GM12875 (cell line): ENCODE measurements at regions not wholly inside any gene's neighbourhood (a gene's known extent, or its start where the extent isn't known, plus 50 kb on each side); places are given as distances from the start of the nearest gene placed in this dataset.

ENCODE experiments used
- H3K4me3 ChIP-seq: one replicate; pipeline ENCODE4 v1.5.1; 2011; ENCODE audit warnings: low read depth, low read length, control low read depth
- CTCF ChIP-seq: IDR thresholded peaks from 2 replicates; pipeline ENCODE4 v1.5.1; 2011; ENCODE audit warnings: low read depth, mild to moderate bottlenecking, control low read depth, inconsistent platforms, low read length, moderate library complexity, borderline replicate concordance; ENCODE audit not compliant: insufficient read depth

DNA sequence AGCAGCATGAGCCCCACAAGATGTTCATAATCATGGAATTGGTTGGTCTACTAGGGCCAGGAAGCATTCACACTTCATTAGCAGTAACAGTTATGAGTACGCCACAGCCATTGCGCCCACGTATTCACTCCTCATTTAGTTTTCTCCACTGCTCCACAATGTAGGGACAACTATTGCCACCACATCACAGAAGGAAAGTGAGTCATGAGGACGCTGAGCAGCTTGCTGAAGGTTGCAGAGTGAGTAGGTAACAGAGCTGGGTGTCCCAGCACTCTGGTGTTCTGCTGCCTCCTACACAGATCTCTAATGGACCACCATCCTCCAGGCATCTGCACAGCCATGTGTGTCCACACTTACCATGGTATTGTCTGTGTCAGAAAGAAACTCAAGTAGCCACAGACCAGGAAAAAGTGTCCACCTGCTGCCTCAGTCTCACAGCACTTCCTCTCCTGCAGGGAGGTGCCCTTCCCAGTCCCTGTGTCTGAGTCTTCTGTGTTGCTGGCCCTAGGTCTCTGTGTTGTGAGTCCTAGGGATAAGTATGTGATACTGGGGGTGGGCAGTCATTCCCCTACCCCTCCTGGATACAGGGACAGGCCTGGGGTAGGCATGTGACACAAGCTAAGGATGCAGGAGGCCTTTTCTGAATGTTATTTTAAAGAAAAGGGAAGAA lies 103.9 kb downstream of the TTLL2 start:
- H3K4me3 ChIP-seq = no peak overlapping the region
- no peak for TF ChIP-seq CTCF

GRCh38 chr6:167429353-167429752 lies 104.5 kb downstream of the TTLL2 start:
- no peak for TF ChIP-seq CTCF
- H3K4me3 ChIP-seq = no peak overlapping the region

GRCh38 chr6:167435209-167435728 lies 110.4 kb downstream of the TTLL2 start:
- no peak overlapping the region for H3K4me3 ChIP-seq
- no peak for TF ChIP-seq CTCF

GRCh38 chr6:167437888-167438484 lies 113.1 kb downstream of the TTLL2 start:
- H3K4me3 ChIP-seq = no peak overlapping the region
- no peak for TF ChIP-seq CTCF

DNA sequence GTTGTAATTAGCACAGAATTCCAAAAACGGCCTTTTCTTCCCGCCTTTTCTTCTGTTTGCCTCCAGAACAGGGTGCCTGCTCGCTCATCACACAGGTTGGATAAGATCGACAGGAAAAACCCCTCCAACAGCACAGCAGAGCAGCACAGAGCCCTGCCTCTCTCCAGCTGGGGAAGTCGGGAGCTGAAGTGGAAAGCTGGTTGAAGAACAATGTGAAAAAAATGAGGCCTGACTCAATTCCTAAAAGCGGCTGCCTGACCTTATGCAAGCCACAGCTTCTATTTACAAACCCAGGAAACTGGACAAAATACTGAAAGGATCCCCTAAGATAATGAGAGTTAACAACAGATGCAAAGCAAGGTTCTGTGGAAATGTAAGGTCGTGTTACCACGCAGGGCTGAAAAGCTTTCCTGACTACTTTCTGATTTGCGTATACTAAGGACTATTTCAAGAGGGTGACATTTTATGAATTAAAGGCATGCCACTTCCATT lies 116.9 kb downstream of the TTLL2 start:
- no peak for TF ChIP-seq CTCF
- no peak overlapping the region for H3K4me3 ChIP-seq

GRCh38 chr6:167442245-167442644 lies 117.4 kb downstream of the TTLL2 start:
- H3K4me3 ChIP-seq = no peak overlapping the region
- TF ChIP-seq CTCF = no peak
